SHP77 treated with DMSO at 0.1 percent for 48 hours (cell line): ENCODE measurements at regions not wholly inside any gene's neighbourhood (a gene's known extent, or its start where the extent isn't known, plus 50 kb on each side); places are given as distances from the start of the nearest gene placed in this dataset.
"Not testable (repeated sequence)": the region's sequence is repeated elsewhere in the genome, so short reads cannot be mapped to it uniquely, and the experiment has no call there.

Experiments
- DNase-seq: peaks from one replicate; lab custom pipeline; 2025; lab: John Stamatoyannopoulos, UW

GRCh38 chr3:177476921-177477435 is 279.7 kb upstream of the TBL1XR1 start:
- no peak for DNase-seq

GRCh38 chr3:177478170-177478867 is 281.0 kb upstream of the TBL1XR1 start:
- no peak for DNase-seq

GRCh38 chr3:177479630-177480029 is 282.3 kb upstream of the TBL1XR1 start:
- no peak for DNase-seq

GRCh38 chr3:177481329-177481728 is 284.0 kb upstream of the TBL1XR1 start:
- no peak for DNase-seq

- no peak for DNase-seq
Measured at GRCh38 chr3:177482048-177482691, 284.9 kb upstream of the TBL1XR1 start.

- no peak for DNase-seq
Measured at GRCh38 chr3:177483182-177483967, 286.1 kb upstream of the TBL1XR1 start.

GRCh38 chr3:177484206-177484605 is 286.9 kb upstream of the TBL1XR1 start:
- DNase-seq = no peak

GRCh38 chr3:177484926-177485325 is 287.6 kb upstream of the TBL1XR1 start:
- DNase-seq = no peak

GRCh38 chr3:177487635-177488186 is 290.4 kb upstream of the TBL1XR1 start:
- DNase-seq = no peak

GRCh38 chr3:177488740-177489139 is 291.5 kb upstream of the TBL1XR1 start:
- DNase-seq = no peak

- no peak for DNase-seq
Measured at GRCh38 chr3:177490626-177491025, 293.3 kb upstream of the TBL1XR1 start.

GRCh38 chr3:177491296-177492032 is 294.2 kb upstream of the TBL1XR1 start:
- DNase-seq = no peak

GRCh38 chr3:177493091-177493490 is 295.8 kb upstream of the TBL1XR1 start:
- DNase-seq = no peak

- DNase-seq = no peak
Measured at GRCh38 chr3:177494216-177494615, 296.9 kb upstream of the TBL1XR1 start.

- no peak for DNase-seq
Measured at GRCh38 chr3:177495566-177495965, 298.3 kb upstream of the TBL1XR1 start.

- DNase-seq = no peak
Measured at GRCh38 chr3:177498037-177498857, 301.0 kb upstream of the TBL1XR1 start.

- DNase-seq = not testable (repeated sequence)
Measured at GRCh38 chr3:177499039-177499438, 301.8 kb upstream of the TBL1XR1 start.

GRCh38 chr3:177499779-177500423 is 302.6 kb upstream of the TBL1XR1 start:
- no peak for DNase-seq

GRCh38 chr3:177510693-177511216 is 313.5 kb upstream of the TBL1XR1 start:
- no peak for DNase-seq
